NCI-H1105 (cell line): ENCODE measurements at regions not wholly inside any gene's neighbourhood (a gene's known extent, or its start where the extent isn't known, plus 50 kb on each side); places are given as distances from the start of the nearest gene placed in this dataset.
A peak's percentile ranks its signal among the peaks of the same experiment; 100 is the strongest.
"Not testable (repeated sequence)": the region's sequence is repeated elsewhere in the genome, so short reads cannot be mapped to it uniquely, and the experiment has no call there.

ENCODE experiments used
- DNase-seq: peaks from one replicate; lab custom pipeline; 2025; lab: John Stamatoyannopoulos, UW

GRCh38 chr14:55847766-55848165, 267.8 kb downstream of the KTN1 start:
- no peak for DNase-seq

GRCh38 chr14:55848964-55849363, 269.0 kb downstream of the KTN1 start:
- no peak for DNase-seq

GRCh38 chr14:55849833-55850232, 268.4 kb upstream of the PELI2 start:
- no peak for DNase-seq

DNA sequence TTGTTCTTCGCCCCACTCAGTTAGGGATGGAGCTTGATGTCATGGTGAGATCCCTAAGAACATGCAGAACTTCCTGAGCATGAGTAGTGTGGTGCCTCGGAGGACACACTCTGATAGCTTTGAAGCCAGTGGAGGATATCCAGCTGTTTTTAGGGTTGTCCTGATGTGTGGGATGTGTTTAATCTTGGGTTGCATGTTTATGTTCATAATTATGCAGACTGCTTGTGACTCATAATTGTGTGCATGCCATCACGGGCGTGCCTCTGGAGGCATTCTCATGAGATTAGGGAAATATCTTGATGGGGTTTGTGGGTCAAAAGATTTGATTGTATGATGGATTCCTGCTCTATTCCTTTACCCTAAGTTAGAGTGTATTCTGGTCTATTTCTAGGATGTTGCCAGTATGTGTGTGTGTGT, 267.4 kb upstream of the PELI2 start:
- no peak for DNase-seq

DNA sequence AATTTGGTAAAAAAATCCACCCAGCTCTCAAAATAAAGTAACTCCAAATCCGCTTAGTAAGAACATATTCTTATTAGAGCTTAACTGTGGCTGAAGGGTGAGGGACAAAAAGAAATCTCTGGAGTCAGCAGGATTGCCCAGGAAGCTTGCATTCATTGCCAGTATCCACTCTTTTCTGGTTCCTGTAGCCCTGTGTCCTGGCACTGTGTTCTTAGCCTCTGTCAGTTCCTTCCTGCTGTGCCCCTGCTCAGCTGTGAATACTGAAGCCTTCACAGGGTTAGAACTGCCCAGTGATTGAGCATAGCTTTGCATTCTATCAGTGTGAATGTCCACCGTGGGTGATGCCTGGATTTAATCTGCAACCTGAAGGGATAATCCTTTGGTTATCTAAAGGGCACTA, 266.9 kb upstream of the PELI2 start:
- DNase-seq = no peak

- no peak for DNase-seq
Observed at GRCh38 chr14:55851961-55852360, 266.2 kb upstream of the PELI2 start.

DNA sequence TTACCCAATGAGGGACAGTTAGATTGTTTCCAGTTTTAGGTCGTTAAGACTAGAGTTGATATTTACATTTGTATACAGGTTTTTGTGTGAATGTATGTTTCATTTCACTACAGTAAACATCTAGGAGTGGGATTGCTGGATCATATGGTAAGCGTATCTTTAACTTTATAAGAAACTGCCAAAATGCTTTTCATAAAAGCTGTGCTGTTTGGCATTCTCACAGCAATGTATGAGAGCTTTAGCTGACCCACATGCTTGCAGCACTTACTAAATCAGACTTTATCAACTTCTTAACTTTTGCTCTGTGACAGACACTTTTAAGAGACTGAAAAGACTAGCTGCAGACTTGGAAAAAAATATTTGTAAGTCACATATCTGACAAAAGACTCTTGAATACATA, 262.5 kb upstream of the PELI2 start:
- no peak for DNase-seq

GRCh38 chr14:55858604-55859003, 259.6 kb upstream of the PELI2 start:
- no peak for DNase-seq

DNA sequence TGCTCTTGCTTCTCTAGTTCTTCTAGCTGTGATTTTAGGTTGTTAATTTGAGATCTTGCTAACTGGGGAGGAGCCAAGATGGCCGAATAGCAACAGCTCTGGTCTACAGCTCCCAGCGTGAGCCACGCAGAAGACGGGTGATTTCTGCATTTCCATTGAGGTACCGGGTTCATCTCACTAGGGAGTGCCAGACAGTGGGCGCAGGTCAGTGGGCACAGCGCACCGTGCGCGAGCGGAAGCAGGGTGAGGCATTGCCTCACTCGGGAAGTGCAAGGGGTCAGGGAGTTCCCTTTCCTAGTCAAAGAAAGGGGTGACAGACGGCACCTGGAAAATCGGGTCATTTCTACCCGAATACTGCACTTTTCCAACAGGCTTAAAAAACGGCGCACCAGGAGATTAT, 256.6 kb upstream of the PELI2 start:
- DNase-seq = not testable (repeated sequence)

- DNase-seq = no peak
Observed at GRCh38 chr14:55864890-55865655, 253.1 kb upstream of the PELI2 start.

DNA sequence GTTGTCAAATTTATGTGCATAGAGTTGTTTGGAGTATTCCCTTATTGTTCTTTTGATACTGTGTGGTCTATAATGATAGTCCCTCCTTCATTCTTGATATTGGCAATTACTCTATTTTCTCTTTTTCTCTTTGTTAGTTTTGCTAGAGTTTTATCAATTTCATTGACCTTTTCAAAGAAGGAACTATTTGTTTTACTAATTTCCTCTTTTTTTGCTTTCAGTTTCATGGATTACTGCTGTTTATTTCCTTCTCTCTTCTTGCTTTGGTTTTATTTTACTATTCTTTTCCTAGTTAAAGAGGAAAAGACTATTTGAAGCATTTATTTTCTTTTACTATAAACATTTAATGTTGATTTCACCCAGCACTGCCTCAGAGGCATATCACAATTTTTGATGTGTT, 250.9 kb upstream of the PELI2 start:
- DNase-seq = no peak

DNA sequence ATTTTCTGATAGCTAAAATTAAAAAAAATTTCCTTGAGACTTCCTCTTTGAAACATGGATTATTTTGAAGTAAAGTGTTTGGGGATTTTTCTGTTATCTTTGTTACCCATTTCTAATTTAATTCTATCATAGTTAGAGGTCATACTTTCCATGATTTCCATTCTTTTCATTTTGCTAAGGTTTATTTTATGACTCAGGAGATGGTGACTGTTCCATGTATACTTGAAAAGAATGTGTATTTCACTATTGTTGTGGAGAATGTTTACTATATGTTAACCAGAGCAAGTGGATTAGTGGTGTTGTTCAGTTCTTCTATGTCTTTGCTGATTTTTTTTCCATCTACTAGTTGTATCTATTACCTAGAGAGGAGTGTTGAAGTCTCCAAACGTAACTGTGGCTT, 250.5 kb upstream of the PELI2 start:
- DNase-seq = no peak

DNA sequence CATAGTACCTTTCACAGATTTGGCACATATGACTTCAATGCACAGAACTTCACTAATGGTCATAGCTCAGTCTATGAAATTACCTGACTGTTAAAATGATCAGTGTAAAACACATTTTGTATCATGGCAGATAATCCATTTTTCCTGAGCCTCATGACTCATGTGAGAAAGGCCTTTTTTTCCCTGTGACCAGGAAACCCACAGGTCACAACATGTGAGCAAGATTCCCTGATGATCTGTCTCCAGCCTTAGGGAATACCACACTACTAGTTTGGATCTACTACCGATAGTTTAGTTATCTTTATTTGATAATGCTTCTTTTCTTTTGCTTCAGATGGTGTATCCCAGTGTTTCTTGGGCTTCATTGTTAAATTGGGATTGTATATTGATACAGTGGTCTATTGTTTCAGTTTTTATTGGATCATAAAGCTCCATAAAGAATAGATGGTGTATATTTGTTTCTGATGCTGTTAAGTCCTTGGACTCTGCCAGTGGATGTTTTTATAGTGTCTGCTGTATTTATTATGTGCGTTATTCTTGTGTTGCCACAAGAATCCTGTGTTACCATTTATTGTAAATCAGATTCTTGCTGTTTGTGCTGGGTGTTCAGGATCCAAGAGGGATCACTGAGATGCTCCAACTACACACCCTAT, 248.7 kb upstream of the PELI2 start:
- DNase-seq = no peak

- no peak for DNase-seq
Observed at GRCh38 chr14:55873169-55873568, 245.0 kb upstream of the PELI2 start.

DNA sequence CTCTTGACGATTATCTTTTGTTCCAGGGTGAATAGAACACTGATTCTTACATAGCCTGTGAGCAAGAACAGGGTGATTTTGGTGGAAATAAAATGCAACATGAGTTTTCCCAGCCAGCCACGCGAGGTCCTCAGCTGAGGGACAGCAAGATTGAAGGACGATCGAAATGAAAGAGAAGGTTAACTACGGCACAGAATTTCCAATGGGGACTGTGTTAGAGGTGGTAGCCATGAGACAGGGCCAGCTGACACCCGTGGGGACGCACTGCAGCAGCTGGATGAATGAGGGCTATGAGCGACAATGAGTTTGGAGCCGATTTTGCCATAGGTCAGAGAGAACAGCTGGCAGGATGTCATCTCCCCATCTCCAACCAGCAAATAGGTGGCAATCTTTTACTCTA, 243.4 kb upstream of the PELI2 start:
- no peak for DNase-seq

DNA sequence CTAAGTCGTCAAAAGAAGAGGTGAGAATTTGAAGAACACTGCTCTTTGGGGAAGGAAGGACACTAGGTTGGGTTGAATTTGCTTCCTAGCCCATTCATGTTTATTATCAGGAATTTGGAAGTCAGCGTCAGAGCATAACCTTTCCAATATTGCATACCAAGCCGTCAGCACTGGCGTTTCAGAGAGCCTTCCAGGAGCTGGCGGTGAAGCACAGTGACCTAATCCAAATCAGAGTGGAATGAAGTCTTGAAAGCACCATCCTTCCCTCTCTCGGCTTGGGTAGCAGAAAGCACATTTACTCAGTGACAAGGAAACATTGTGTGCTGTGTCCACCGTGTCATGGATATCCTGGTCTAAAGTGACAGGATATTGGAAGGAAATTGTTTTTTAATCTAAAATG, 240.3 kb upstream of the PELI2 start:
- DNase-seq = no peak

- no peak for DNase-seq
Observed at GRCh38 chr14:55881577-55882241, 236.5 kb upstream of the PELI2 start.

- DNase-seq = peak; percentile 91
Observed at GRCh38 chr14:55884819-55885218, 233.4 kb upstream of the PELI2 start.

GRCh38 chr14:55889124-55889523, 229.1 kb upstream of the PELI2 start:
- peak; percentile 92 for DNase-seq

DNA sequence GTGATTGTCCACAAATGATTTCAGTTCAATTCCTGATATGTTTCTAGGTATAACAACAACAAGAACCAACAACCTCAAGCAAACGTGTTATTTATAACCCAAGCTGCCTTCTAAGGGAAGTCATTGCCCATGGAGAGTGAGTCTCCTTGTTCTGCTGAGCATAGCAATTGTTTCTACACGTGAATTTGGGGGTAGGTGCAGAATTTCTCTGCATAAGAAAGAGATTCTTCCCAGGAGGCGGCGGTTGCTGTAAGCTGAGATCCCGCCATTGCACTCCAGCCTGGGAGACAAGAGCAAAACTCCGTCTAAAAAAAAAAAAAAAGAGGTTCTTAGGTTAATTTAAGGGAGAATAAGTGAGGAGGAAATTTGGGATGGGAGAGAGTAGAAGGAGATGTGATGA, 226.5 kb upstream of the PELI2 start:
- DNase-seq = no peak

DNA sequence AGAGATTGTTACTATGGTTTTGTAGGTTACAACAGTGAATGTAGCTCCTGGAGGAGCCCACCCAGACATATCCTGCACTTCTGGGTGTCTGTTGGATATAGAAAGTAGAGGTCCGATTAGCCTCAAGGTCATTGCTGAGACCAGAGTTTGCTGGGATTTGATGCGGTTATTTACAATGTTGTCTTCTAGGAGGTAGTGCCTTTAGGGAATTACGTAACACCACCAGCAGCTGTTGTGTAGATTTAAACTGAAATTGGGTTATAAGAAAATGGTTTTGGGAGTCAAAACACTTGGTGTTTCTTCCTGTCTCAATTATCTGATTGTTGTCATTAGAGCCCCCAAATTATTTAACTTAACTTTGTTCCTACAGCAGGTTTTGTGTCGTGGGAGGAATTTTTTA, 225.3 kb upstream of the PELI2 start:
- DNase-seq = no peak

GRCh38 chr14:55893705-55894104, 224.5 kb upstream of the PELI2 start:
- DNase-seq = no peak

DNA sequence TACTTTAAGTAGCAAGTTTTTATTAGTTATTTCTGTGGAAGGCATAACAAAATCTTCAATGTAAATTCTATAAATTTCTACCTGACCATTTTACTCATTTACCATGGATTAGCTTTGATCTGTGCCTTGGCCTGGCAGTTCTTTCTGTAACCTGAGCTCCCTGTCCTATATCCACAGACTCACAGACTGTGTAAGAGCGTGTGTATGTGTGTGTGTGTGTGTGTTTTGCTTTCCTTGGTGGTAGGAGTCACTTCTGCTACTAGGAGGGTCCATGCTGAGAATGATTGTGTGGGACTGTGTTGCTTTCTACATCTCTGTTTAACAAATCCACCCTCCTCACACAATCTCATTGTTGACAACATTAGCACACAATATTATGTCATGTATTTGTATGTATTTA, 221.2 kb upstream of the PELI2 start:
- DNase-seq = no peak
